Adrenal gland (tissue), 9 donors: ENCODE measurements at regions not wholly inside any gene's neighbourhood (a gene's known extent, or its start where the extent isn't known, plus 50 kb on each side); places are given as distances from the start of the nearest gene placed in this dataset.

ENCODE experiments used
- DNase-seq, 7 donors: peaks; one replicate each; pipeline ENCODE4 v3.0.0-alpha.2; 2019 to 2020
- H3K27ac ChIP-seq, 5 donors: fragments of 200-600 bp; sonication (generic) in 4 of 5; 1 replicate in 3 of 5; 2 replicates in 2 of 5; pipeline versions ENCODE4 v1.5.1 to v1.8.0; 2016 to 2020; ENCODE audit warnings: mild to moderate bottlenecking in 1 of 5
- H3K27me3 ChIP-seq: fragments of 200-600 bp; 2 replicates; pipeline ENCODE4 v1.8.0; 2021
- H3K36me3 ChIP-seq, 2 donors: fragments of 200-600 bp; replicated peaks in 1 of 2; 1 replicate in 1 of 2; 2 replicates in 1 of 2; pipeline versions ENCODE4 v1.5.1 to v1.8.0; 2018 to 2022
- H3K4me1 ChIP-seq, 2 donors: fragments of 200-600 bp; replicated peaks in 1 of 2; 1 replicate in 1 of 2; 2 replicates in 1 of 2; pipeline versions ENCODE4 v1.5.1 to v1.8.0; 2018 to 2021
- H3K4me3 ChIP-seq, 4 donors: fragments of 200-600 bp; sonication (generic) in 3 of 4; one replicate each; pipeline ENCODE4 v1.5.1; 2016 to 2018
- H3K9me3 ChIP-seq, 3 donors: fragments of 200-600 bp; sonication (generic) in 1 of 3; replicated peaks in 1 of 3; 1 replicate in 2 of 3; 2 replicates in 1 of 3; pipeline versions ENCODE4 v1.5.1 to v1.8.0; 2016 to 2021
- CTCF ChIP-seq, 6 experiments: fragments of 450-650 bp in 4 of 6; fragments of 200-600 bp in 2 of 6; sonication (generic) in 1 of 6; IDR thresholded peaks; 1 replicate in 5 of 6; 2 replicates in 1 of 6; pipeline versions ENCODE4 v1.5.1 to v1.8.0; 2016 to 2021; ENCODE audit warnings: antibody characterized with exemption in 6 of 6, mild to moderate bottlenecking in 2 of 6, moderate library complexity in 1 of 6
- POLR2A ChIP-seq, 2 donors: fragments of 450-650 bp; IDR thresholded peaks; one replicate each; pipeline ENCODE4 v1.6.1; 2017; ENCODE audit warnings: antibody characterized with exemption in 2 of 2, mild to moderate bottlenecking in 2 of 2, moderate library complexity in 1 of 2
- WGBS, 4 donors: extraction: QIAGEN DNeasy Blood & Tissue Kit in 2 of 4; methylation state at CpG; one replicate each; pipeline versions ENCODE4 v1.1.5 to v1.1.7; 2013 to 2017; 5-methylcytosine and 5-hydroxymethylcytosine counted together
- intact Hi-C, 2 donors: fragments of 100-400 bp; cut with DNase I; formaldehyde crosslinking; loops; one replicate each; pipeline versions ENCODE4 v1.14.1 to v1.15.0; 2022 to 2023
- donor health status: healthy with polysubstance abuse.
- donor health status: Bipolar disorder and iron deficiency.
- donor health status: DM: yes; HTN: yes; CAD: no.
- donor health status: DM: no; HTN: no; CAD: no.
- donor health status: DM: no; HTN: no; CAD: no.

- no peaks in the 10 kb centered on the region for H3K4me1 ChIP-seq
- peak in 3 of 7 donors; percentile 1 to 24 (median 16) for DNase-seq
- intact Hi-C loops = no loop called here
- no peak overlapping the region for H3K4me3 ChIP-seq
- no peaks in the 10 kb centered on the region for H3K36me3 ChIP-seq
- TF ChIP-seq CTCF (IDR thresholded peaks at IDR 0.05) = no peak
- no peak for TF ChIP-seq POLR2A (IDR thresholded peaks at IDR 0.05)
- no peak overlapping the region for H3K27ac ChIP-seq
- 17 to 30% (median 26%) methylated on average over 1 of the region's 1 CpG for whole genome bisulfite sequencing, 4 donors
- no peaks in the 10 kb centered on the region for H3K27me3 ChIP-seq
- no peaks in the 10 kb centered on the region for H3K9me3 ChIP-seq
Observed at GRCh38 chrX:38939067-38939466, 137.8 kb downstream of the MID1IP1 start.

DNA sequence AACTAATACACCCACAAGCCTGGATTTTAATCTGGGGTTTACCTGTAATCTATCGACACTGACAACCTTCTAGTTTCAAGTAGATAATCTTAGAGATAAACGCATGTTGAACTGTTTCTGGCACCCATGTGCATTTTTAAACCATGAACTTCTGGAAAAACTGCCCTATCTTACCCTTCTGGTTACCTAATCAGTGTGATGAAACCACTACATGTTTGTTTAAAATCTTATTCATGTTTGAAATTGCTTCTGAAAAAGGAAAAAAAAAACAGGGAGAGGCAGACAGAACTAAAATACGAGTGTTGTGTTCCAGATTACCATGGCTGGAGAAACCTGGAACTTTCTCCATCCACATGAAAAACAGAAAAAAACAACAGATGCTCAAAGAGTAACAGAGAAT lies 139.3 kb downstream of the MID1IP1 start:
- WGBS, 4 donors = 59 to 69% (median 64%) methylated on average over 3 of the region's 3 CpGs

DNA sequence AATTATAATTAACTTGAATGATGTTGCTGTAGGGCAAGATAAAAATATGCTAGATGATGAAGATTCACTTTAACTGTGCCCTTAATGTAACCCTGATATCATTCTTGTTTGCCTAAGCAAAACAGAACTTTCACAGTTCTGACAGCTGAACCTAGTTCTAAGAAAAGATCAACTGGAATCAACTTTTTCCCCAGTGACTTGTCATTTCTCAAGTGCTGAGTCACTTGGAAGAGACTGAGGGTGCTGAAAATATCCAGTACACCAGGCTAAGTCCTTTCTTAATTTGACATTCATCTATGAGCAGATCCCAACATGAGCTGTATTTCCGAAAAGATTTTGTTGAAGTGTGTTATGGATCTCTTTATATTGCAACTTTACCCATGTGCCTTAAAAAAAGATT lies 140.4 kb downstream of the MID1IP1 start:
- H3K9me3 ChIP-seq = no peaks in the 10 kb centered on the region
- TF ChIP-seq POLR2A (IDR thresholded peaks at IDR 0.05) (no peak), CTCF (IDR thresholded peaks at IDR 0.05) (no peak)
- no peak for DNase-seq
- H3K4me3 ChIP-seq = no peak overlapping the region
- H3K27ac ChIP-seq = no peak overlapping the region
- H3K36me3 ChIP-seq = no peaks in the 10 kb centered on the region
- intact Hi-C loops = no loop called here
- WGBS, 4 donors = 69 to 87% (median 79%) methylated on average over 1 of the region's 1 CpG
- H3K4me1 ChIP-seq = no peaks in the 10 kb centered on the region
- no peaks in the 10 kb centered on the region for H3K27me3 ChIP-seq

More for the DNA sequence above, 139.3 kb downstream of the MID1IP1 start:
- Histone ChIP-seq H3K4me3 (no peak overlapping the region), H3K9me3 (no peaks in the 10 kb centered on the region), H3K36me3 (no peaks in the 10 kb centered on the region), H3K4me1 (no peaks in the 10 kb centered on the region), H3K27me3 (no peaks in the 10 kb centered on the region), H3K27ac (no peak overlapping the region)
- TF ChIP-seq CTCF (IDR thresholded peaks at IDR 0.05) (no peak), POLR2A (IDR thresholded peaks at IDR 0.05) (no peak)
- no peak for DNase-seq
- intact Hi-C loops = no loop called here

DNA sequence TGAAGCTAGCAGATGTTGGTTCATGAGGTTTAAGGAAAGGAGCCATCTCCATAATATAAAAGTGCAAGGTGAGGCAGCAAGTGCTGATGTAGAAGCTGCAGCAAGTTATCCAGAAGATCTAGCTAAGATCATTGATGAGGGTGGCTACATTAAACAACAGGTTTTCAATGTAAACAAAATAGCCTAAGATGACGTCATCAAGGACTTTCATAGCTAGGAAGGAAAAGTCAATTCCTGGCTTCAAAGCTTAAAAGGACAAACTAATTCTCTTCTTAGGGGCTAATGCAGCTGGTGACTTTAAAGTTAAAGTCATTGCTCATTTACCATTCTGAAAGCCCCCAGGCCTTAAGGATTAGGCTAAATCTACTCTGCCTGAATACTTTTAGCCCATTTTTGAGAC lies 141.9 kb downstream of the MID1IP1 start:
- Histone ChIP-seq H3K36me3 (no peaks in the 10 kb centered on the region), H3K4me1 (no peaks in the 10 kb centered on the region), H3K9me3 (no peaks in the 10 kb centered on the region), H3K27me3 (no peaks in the 10 kb centered on the region), H3K27ac (no peak overlapping the region), H3K4me3 (no peak overlapping the region)
- WGBS, 4 donors = 48 to 69% (median 61%) methylated on average over 1 of the region's 1 CpG
- DNase-seq = no peak
- TF ChIP-seq POLR2A (IDR thresholded peaks at IDR 0.05) = no peak
- no peak for TF ChIP-seq CTCF (IDR thresholded peaks at IDR 0.05)
- intact Hi-C loops = no loop called here
